Heart right ventricle (tissue), 16 donors: ENCODE measurements at regions not wholly inside any gene's neighbourhood (a gene's known extent, or its start where the extent isn't known, plus 50 kb on each side); places are given as distances from the start of the nearest gene placed in this dataset.

Experiments used
- ATAC-seq, 8 donors: fragments of 200-7000 bp; cut with Tn5 transposase; one replicate each; pipeline ENCODE4 v1.9.1; 2020; ENCODE audit warnings: mild to moderate bottlenecking in 8 of 8, moderate library complexity in 8 of 8, moderate number of reproducible peaks in 1 of 8
- DNase-seq, 2 donors: peaks; one replicate each; pipeline ENCODE4 v3.0.0-alpha.2; 2020
- H3K27ac ChIP-seq, 10 donors: fragments of 200-600 bp; sonication (generic) in 2 of 10; one replicate each; pipeline versions ENCODE4 v1.5.0 to v1.8.0; 2020 to 2022; ENCODE audit warnings: mild to moderate bottlenecking in 3 of 10
- H3K27me3 ChIP-seq, 7 donors: fragments of 200-600 bp; one replicate each; pipeline ENCODE4 v1.8.0; 2021 to 2022; ENCODE audit warnings: mild to moderate bottlenecking in 2 of 7
- H3K36me3 ChIP-seq, 9 donors: fragments of 200-600 bp; sonication (generic) in 1 of 9; one replicate each; pipeline versions ENCODE4 v1.5.0 to v1.8.0; 2020 to 2022; ENCODE audit warnings: mild to moderate bottlenecking in 2 of 9
- H3K4me1 ChIP-seq, 9 donors: fragments of 200-600 bp; sonication (generic) in 1 of 9; one replicate each; pipeline versions ENCODE4 v1.5.0 to v1.8.0; 2020 to 2022; ENCODE audit warnings: mild to moderate bottlenecking in 4 of 9
- H3K4me3 ChIP-seq, 10 donors: fragments of 200-600 bp; sonication (generic) in 2 of 10; one replicate each; pipeline versions ENCODE4 v1.5.0 to v1.8.0; 2020 to 2022; ENCODE audit warnings: mild to moderate bottlenecking in 7 of 10, moderate library complexity in 2 of 10
- H3K9me3 ChIP-seq, 11 donors: fragments of 200-600 bp in 10 of 11; sonication (generic) in 2 of 11; one replicate each; pipeline versions ENCODE4 v1.5.0 to v1.8.0; 2013 to 2022; ENCODE audit warnings: mild to moderate bottlenecking in 2 of 11, control low read depth in 1 of 11, moderate library complexity in 1 of 11
- CTCF ChIP-seq, 9 donors: fragments of 200-600 bp; sonication (generic) in 2 of 9; IDR thresholded peaks; one replicate each; pipeline versions ENCODE4 v1.5.0 to v1.8.0; 2021 to 2022; ENCODE audit warnings: antibody characterized with exemption in 9 of 9, mild to moderate bottlenecking in 5 of 9, moderate library complexity in 1 of 9
- WGBS, 2 donors: extraction: QIAGEN DNeasy Blood & Tissue Kit; methylation state at CpG; one replicate each; pipeline ENCODE4 v1.1.7; 2013; ENCODE audit warnings: inconsistent platforms in 1 of 2; 5-methylcytosine and 5-hydroxymethylcytosine counted together
- intact Hi-C, 10 donors: fragments of 100-400 bp; cut with DNase I; formaldehyde crosslinking; loops; one replicate each; pipeline versions ENCODE4 v1.11.1 to v1.14.2; 2022
- donor health status: Arrhythmogenic right ventricular cardiomyopathy.
- donor health status: ischemic (EF 13 %, LVEDD 7.1; RV severe dilation, severe dysfunction).
- donor health status: healthy with polysubstance abuse.
- donor health status: DM: no; HTN: yes; CAD: no.
- donor health status: DM: no; HTN: no; CAD: no.
- donor health status: ischemic (EF 25% LVEDD 6.9; RV normal size, moderate dysfunction).
- donor health status: ischemic (EF 25% LVEDD 5.7; RV mildly dilated, moderate dysfunction).
- donor health status: healthy.
- donor health status: DM: yes; HTN: yes; CAD: no.
- donor health status: Ischemic cardiomyopathy.
- donor health status: ischemic (EF 35%, LVEDD 5.7; RV mildly dilated, moderate dysfunction).
- donor health status: nonischemic (EF 11% LVEDD 7.7; RV severe dilation, severe dysfunction).
- donor health status: DM: yes; HTN: yes; CAD: no.
- donor health status: PGD.
- donor health status: ischemic (EF 29% LVEDD 5.4; RV normal size, mild dysfunction).
- donor health status: nonischemic (EF 23%, LVEDD 6.1; RV moderate dilation, normal function).

- H3K4me3 ChIP-seq = no peak overlapping the region
- DNase-seq = no peak
- H3K27me3 ChIP-seq = no peaks in the 10 kb centered on the region
- no peak overlapping the region for H3K27ac ChIP-seq
- intact Hi-C loops = no loop called here
- no peak for TF ChIP-seq CTCF (IDR thresholded peaks at IDR 0.05)
- H3K36me3 ChIP-seq = no peaks in the 10 kb centered on the region
- no peaks in the 10 kb centered on the region for H3K4me1 ChIP-seq
- no peak for ATAC-seq
- 63 to 69% methylated on average over 2 of the region's 2 CpGs for WGBS, 2 donors
- H3K9me3 ChIP-seq = peaks cover 0 to 7% (median 0%) of the 10 kb centered on the region in 11 donors
These were observed 290.8 kb upstream of the MDGA2 start for GRCh38 chr14:47966076-47966810.

- intact Hi-C loops = no loop called here
- Histone ChIP-seq H3K27ac (no peak overlapping the region), H3K36me3 (no peaks in the 10 kb centered on the region), H3K4me1 (no peaks in the 10 kb centered on the region), H3K27me3 (no peaks in the 10 kb centered on the region), H3K4me3 (no peak overlapping the region), H3K9me3 (no peaks in the 10 kb centered on the region)
- ATAC-seq (no peak), DNase-seq (no peak)
- WGBS, 2 donors = 80 to 82% methylated on average over 3 of the region's 3 CpGs
- TF ChIP-seq CTCF (IDR thresholded peaks at IDR 0.05) = no peak
These were observed 286.2 kb upstream of the MDGA2 start for GRCh38 chr14:47961634-47962033.

GRCh38 chr14:47959740-47960139 lies 284.3 kb upstream of the MDGA2 start:
- Histone ChIP-seq H3K4me1 (no peaks in the 10 kb centered on the region), H3K4me3 (no peak overlapping the region), H3K9me3 (no peaks in the 10 kb centered on the region), H3K27ac (no peak overlapping the region), H3K36me3 (no peaks in the 10 kb centered on the region), H3K27me3 (no peaks in the 10 kb centered on the region)
- WGBS, 2 donors = 21 to 32% methylated on average over 2 of the region's 2 CpGs
- DNase-seq (no peak), ATAC-seq (no peak)
- intact Hi-C loops = no loop called here
- no peak for TF ChIP-seq CTCF (IDR thresholded peaks at IDR 0.05)

- TF ChIP-seq CTCF (IDR thresholded peaks at IDR 0.05) = no peak
- no peak for DNase-seq
- Histone ChIP-seq H3K27me3 (no peaks in the 10 kb centered on the region), H3K9me3 (peaks cover 0 to 15% (median 0%) of the 10 kb centered on the region in 11 donors), H3K36me3 (no peaks in the 10 kb centered on the region), H3K4me3 (no peak overlapping the region), H3K4me1 (no peaks in the 10 kb centered on the region), H3K27ac (no peak overlapping the region)
- ATAC-seq = no peak
- WGBS, 2 donors = 63 to 68% methylated on average over 6 of the region's 6 CpGs
- intact Hi-C loops = no loop called here
These were observed 273.6 kb upstream of the MDGA2 start for GRCh38 chr14:47949006-47949405.
